Anterior cingulate cortex (tissue), 58 donors: ENCODE measurements at regions not wholly inside any gene's neighbourhood (a gene's known extent, or its start where the extent isn't known, plus 50 kb on each side); places are given as distances from the start of the nearest gene placed in this dataset.
A peak's percentile ranks its signal among the peaks of the same experiment; 100 is the strongest.

Source experiments
- DNase-seq, 58 donors: peaks; one replicate each; lab custom pipeline; 2025; lab: John Stamatoyannopoulos, UW

DNA sequence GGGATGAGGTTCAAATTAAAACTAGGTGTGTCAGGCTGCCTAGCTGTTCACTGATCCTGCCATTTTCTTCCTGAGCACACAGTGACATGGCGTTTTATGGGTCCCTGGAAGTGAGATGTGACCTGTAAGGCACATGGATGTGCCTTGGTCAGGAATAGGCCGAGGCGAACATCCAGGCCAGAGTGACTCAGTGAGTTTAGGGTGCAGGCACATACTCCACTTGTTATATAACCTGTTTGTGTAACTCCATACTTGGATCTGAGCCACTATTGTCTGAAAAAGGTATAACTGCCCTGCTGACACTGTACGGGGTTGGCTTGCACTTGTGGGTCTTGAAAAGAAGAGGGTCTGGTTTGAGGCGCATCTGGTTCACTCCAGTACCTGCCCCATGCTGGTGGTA is 150.1 kb upstream of the ADAMTS16 start:
- no peak for DNase-seq

DNA sequence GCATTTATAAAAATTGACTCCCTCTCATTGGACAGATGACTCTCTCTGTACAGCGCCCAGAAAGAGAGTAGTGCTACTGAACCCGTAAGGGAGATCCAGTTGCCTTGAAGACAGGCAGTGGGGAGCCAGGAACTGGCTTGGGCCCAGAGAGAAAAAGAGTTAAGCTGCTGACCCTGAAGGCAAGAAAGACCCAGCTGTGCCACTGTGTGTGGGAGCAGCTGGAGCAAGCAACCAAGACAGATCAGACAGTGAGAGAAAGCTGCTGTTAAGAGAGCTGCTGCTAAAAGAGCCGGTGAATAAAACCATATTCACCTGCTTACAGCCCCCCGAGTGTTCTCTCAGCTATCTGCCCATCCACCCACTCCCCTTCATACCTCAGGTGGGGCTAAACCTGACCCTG is 149.7 kb upstream of the ADAMTS16 start:
- DNase-seq: no peak

- DNase-seq: no peak
Measured at GRCh38 chr5:4991925-4992324, 148.2 kb upstream of the ADAMTS16 start.

DNA sequence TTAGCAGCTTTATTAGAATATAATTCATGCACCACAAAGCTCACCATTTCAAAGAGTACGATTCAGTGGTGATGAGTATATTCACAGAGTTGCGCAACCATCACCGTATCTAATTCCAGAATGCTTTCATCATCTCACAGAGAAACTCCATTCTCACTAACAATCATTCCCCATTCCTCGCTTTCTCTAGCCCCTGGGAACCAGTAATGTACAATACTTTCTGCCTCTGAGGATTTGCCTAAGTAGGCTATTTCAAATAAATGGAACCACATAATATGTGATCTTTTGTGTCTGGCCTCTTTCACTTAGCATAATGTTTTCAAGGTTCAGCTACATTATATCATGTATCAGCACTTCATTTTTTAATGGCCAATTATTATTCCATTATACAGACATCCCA is 145.1 kb upstream of the ADAMTS16 start:
- no peak for DNase-seq

- no peak for DNase-seq
Measured at GRCh38 chr5:5005353-5005752, 134.8 kb upstream of the ADAMTS16 start.

- no peak for DNase-seq
Measured at GRCh38 chr5:5006548-5006947, 133.6 kb upstream of the ADAMTS16 start.

GRCh38 chr5:5009240-5009639 is 130.9 kb upstream of the ADAMTS16 start:
- DNase-seq: no peak

DNA sequence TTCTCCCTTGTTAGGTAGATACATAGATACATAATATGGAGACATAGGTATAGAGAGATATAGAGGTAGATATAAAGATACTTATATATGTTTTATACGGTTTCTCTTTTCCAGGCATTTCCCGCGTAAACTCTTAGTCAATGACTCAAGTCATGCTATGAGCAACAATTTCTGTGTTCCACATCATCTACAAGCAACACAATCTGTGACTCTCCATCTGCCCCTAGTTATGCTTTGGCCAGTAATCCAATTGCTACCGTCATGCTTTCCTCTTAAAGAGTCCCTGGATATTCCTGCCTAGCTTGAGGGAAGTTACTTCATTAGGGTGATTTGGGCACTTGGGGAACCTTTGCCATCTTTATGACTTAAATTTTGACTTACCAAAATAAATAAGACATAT is 129.0 kb upstream of the ADAMTS16 start:
- DNase-seq: no peak

- peak in 19 of 58 donors; percentile 2 to 40 (median 12) for DNase-seq
Measured at GRCh38 chr5:5014586-5015235, 125.4 kb upstream of the ADAMTS16 start.

GRCh38 chr5:5017827-5018577 is 122.1 kb upstream of the ADAMTS16 start:
- DNase-seq: no peak

GRCh38 chr5:5018578-5018970 is 121.6 kb upstream of the ADAMTS16 start:
- DNase-seq: peak in 1 of 58 donors; percentile 10

DNA sequence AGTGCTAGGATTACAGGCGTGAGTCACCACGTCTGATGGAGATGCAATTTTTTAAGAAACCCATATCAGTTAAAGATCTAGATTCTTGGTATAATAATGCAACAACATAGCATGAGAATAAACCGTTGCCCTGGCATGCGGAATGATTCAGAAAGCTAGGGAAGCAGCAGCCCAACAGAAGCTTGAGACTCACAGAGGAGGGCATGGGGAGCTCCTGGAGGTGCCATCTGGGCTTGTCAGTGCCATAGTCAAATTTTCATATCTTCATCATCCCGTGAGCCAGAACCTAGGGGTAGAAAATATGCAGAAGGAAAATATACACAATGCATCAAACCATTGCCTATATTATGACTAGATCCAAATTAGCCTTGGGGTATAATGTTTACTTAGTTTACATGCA is 118.7 kb upstream of the ADAMTS16 start:
- no peak for DNase-seq

- no peak for DNase-seq
Measured at GRCh38 chr5:5025098-5025773, 114.9 kb upstream of the ADAMTS16 start.

GRCh38 chr5:5025774-5026408 is 114.2 kb upstream of the ADAMTS16 start:
- DNase-seq: no peak

DNA sequence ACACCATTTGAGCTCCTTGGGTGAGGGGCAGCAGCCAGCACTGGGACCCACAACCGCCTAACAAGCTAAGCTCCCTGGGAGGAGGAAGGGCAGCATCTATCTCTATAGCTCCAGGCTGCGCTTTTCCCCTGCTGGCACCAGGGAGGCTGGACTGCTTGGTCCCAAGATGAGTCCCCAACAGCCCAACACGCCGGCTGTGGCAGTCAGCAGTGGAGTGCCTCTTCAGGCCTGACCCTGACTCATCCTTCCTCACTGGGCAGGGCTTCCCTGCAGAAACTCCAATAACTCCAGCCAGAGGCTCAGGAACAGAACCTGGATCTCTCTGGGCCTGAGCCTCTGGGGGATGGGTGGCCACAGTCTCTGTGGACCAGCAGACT is 113.7 kb upstream of the ADAMTS16 start:
- no peak for DNase-seq

DNA sequence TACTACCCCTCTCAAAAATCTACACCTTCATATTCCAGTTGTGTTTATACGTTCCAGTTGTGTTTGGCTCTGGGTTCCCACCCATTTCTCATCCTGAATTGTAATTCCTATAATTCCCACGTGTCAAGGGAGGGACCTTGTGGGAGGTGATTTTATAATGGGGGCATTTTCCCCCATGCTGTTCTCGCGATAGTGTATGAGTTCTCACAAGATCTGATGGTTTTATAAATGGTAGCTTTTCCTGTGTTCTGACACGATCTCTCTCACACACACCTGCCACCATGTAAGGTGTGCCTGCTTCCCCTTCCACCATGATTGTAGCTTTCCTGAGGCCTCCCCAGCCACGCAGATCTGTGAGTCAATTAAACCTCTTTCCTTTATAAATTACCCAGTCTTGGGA is 108.5 kb upstream of the ADAMTS16 start:
- no peak for DNase-seq

DNA sequence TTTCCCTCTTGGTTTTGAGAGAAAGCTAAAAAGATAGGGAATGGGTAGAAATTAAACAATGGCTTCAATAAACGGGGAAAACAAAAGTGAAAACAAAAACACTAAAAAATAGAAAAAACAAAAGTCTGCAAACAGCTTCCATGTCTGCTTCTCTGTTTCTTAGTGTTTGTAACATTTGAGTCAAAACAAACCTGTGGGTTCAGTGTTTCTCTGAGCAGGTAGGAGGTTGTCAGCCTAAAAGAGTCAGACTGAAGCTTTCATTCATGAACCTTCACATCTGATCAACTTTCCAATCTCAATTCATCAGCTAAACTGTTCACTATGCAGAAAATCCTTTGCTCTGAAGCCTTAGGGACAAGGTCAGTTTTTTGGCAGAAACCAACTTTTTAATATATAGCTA is 102.5 kb upstream of the ADAMTS16 start:
- no peak for DNase-seq

DNA sequence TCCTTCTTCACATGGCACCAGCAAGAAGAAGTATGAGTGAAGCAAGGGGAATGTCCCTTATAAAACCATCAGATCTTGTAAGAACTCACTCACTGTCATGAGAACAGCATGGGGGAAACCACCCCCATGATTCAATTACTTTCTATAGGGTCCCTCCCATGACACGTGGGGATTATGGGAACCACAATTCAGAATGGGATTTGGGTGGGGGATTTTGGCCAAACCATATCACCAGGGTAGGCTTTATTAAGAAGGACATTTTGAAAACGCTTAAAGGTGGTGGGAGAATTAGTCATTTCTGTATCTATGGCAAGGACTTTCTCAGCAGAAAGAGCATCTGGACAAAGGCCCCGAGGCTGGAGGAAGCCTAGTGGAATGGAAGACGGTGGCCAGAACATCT is 100.2 kb upstream of the ADAMTS16 start:
- no peak for DNase-seq

DNA sequence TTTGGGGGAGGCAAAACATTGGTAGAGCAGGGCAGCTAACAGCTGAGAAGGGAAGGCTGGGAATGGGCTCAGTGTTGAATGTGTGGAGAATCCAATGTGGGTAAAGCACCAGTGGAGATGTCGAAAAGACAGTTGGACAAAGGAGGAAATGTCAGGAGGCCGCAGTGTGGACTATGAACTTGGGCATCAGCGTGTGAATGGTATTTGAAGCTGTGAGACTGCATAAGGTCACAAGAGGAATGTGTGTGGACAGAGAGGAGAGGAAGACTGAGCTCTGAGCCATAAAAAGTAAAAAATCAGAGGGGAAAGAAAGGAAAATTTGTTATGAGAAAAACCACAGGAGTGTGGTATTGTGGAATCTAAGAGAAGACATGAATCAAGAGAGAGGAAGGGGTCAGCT is 99.4 kb upstream of the ADAMTS16 start:
- DNase-seq: no peak

- DNase-seq: no peak
Measured at GRCh38 chr5:5042806-5043205, 97.3 kb upstream of the ADAMTS16 start.

DNA sequence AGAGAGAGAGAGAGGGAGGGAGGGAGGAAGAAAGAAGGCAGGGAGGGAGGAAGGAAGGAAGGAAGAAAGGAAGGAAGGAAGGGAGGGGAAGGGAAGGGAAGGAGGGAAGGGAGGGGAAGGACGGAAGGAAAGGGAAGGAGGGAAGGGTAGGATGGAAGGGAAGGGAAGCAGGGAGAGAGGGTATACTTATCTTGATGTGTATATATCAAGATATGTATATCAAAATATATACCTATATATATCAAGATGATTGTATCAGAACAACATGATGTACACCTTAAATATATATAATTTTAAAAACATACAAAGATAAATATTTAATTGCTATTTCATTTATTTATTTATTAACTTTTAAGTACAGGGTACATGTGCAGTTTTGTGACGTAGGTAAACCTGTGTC is 96.8 kb upstream of the ADAMTS16 start:
- no peak for DNase-seq
